ENCODE measurements at regions not wholly inside any gene's neighbourhood (a gene's known extent, or its start where the extent isn't known, plus 50 kb on each side); places are given as distances from the start of the nearest gene placed in this dataset.

DNA sequence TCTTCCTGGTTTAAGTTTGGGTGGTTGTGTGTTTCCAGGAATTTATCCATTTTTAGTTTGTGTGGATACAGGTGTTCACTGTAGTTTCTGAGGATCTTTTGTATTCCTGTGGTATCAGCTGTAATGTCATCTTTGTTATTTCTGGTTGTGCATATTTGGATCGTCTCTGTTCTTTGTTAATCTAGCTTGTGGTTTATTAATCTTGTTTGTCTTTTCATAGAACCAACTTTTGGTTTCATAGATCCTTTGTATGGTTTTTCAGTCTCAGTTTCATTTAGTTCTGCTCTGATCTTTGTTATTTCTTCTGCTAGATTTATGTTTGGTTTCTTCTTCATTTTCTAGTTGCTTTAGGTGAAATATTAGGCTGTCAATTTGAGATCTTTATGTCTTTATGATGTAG, 202.4 kb upstream of the ZSWIM2 start:
- ChIA-PET POLR2A (no interaction called here), CTCF (ENCODE audit: low intra/inter-chr PET ratio) (no interaction called here)
- Histone ChIP-seq H3K4me1 (replicated peaks in 1 of 2; ENCODE audit: control insufficient read depth in 2 of 2, insufficient read depth in 2 of 2, low read length in 2 of 2) (no peaks in the 10 kb centered on the region), H3K9me1 (ENCODE audit: control insufficient read depth, insufficient read depth, low read length) (no peaks in the 10 kb centered on the region), H3K79me2 (ENCODE audit: control insufficient read depth, insufficient read depth, low read length) (no peaks in the 10 kb centered on the region), H3K36me3 (ENCODE audit: control insufficient read depth, insufficient read depth, low read length) (no peaks in the 10 kb centered on the region), H2AFZ (ENCODE audit: low read depth, low read length) (no peak overlapping the region), H3K27me3 (ENCODE audit: control insufficient read depth in 2 of 2, insufficient read depth in 2 of 2, low read length in 2 of 2) (no peaks in the 10 kb centered on the region), H3K27ac (ENCODE audit: extremely low read depth, low read depth, low read length) (no peak overlapping the region), H3K4me2 (ENCODE audit: insufficient read depth, low read length) (no peak overlapping the region), H4K20me1 (replicated peaks; ENCODE audit: control insufficient read depth, insufficient read depth, low read length) (no peaks in the 10 kb centered on the region), H3K4me3 (no peak overlapping the region), H3K9ac (ENCODE audit: insufficient read depth in 1 of 2, low read depth in 2 of 2, low read length in 2 of 2) (no peak overlapping the region), H3K9me3 (replicated peaks; ENCODE audit: control insufficient read depth, insufficient read depth, low read depth, low read length) (0 out of 2 replicates have a peak, but pooled peaks cover 1% of the 10 kb centered on the region)
- intact Hi-C loops (cut with micrococcal nuclease) (no loop called here), in situ Hi-C loops (cut with MboI) (no loop called here)
- DNase-seq (ENCODE audit: extremely low read depth in 1 of 4, low spot score in 3 of 4) (no peak), FAIRE-seq (peak; percentile 15), ATAC-seq (no peak)
- TF ChIP-seq ZNF561 (CRISPR knock-in tag; conservative IDR thresholded peaks at IDR 0.05) (no peak), ZKSCAN1 (IDR thresholded peaks at IDR 0.05; ENCODE audit: low read depth, low read length) (no peak), ZNF699 (CRISPR knock-in tag; IDR thresholded peaks at IDR 0.05; ENCODE audit: insufficient replicate concordance) (no peak), NEUROD1 (IDR thresholded peaks at IDR 0.05; ENCODE audit: borderline replicate concordance, low read depth, low read length, partially characterized antibody) (no peak), ZBTB5 (IDR thresholded peaks at IDR 0.05) (no peak)
- TF ChIP-seq, protein P1, sequence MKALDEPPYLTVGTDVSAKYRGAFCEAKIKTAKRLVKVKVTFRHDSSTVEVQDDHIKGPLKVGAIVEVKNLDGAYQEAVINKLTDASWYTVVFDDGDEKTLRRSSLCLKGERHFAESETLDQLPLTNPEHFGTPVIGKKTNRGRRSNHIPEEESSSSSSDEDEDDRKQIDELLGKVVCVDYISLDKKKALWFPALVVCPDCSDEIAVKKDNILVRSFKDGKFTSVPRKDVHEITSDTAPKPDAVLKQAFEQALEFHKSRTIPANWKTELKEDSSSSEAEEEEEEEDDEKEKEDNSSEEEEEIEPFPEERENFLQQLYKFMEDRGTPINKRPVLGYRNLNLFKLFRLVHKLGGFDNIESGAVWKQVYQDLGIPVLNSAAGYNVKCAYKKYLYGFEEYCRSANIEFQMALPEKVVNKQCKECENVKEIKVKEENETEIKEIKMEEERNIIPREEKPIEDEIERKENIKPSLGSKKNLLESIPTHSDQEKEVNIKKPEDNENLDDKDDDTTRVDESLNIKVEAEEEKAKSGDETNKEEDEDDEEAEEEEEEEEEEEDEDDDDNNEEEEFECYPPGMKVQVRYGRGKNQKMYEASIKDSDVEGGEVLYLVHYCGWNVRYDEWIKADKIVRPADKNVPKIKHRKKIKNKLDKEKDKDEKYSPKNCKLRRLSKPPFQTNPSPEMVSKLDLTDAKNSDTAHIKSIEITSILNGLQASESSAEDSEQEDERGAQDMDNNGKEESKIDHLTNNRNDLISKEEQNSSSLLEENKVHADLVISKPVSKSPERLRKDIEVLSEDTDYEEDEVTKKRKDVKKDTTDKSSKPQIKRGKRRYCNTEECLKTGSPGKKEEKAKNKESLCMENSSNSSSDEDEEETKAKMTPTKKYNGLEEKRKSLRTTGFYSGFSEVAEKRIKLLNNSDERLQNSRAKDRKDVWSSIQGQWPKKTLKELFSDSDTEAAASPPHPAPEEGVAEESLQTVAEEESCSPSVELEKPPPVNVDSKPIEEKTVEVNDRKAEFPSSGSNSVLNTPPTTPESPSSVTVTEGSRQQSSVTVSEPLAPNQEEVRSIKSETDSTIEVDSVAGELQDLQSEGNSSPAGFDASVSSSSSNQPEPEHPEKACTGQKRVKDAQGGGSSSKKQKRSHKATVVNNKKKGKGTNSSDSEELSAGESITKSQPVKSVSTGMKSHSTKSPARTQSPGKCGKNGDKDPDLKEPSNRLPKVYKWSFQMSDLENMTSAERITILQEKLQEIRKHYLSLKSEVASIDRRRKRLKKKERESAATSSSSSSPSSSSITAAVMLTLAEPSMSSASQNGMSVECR (CRISPR knock-in tag; IDR thresholded peaks at IDR 0.05), result no peak
- no TSS peak for BruUV-seq (replicated peaks)
- WGBS (ENCODE audit: insufficient coverage, low coverage, missing lambda C conversion rate), result 47% methylated on average over 1 of the region's 1 CpG

Data from K562 (cell line).